A673 (cell line): ENCODE measurements at regions not wholly inside any gene's neighbourhood (a gene's known extent, or its start where the extent isn't known, plus 50 kb on each side); places are given as distances from the start of the nearest gene placed in this dataset.

Experiments
- CTCF ChIP-seq: fragments of 300-800, 200-600 bp; sonication (generic); conservative IDR thresholded peaks from 2 replicates; pipeline ENCODE4 v1.5.1; 2017; ENCODE audit warnings: low read depth, mild to moderate bottlenecking, antibody characterized with exemption, low read length, moderate library complexity, mixed read lengths
- EZH2 ChIP-seq: fragments of 200-600 bp; sonication (generic); IDR thresholded peaks from 2 replicates; pipeline ENCODE4 v1.6.1; 2017; ENCODE audit warnings: borderline replicate concordance, low read depth, mild to moderate bottlenecking, mixed read lengths, antibody characterized with exemption, low read length; ENCODE audit not compliant: poor library complexity, severe bottlenecking

GRCh38 chr9:107699231-107699630 lies 209.7 kb upstream of the KLF4 start:
- TF ChIP-seq CTCF (no peak), EZH2 (no peak)
